ENCODE measurements at regions not wholly inside any gene's neighbourhood (a gene's known extent, or its start where the extent isn't known, plus 50 kb on each side); places are given as distances from the start of the nearest gene placed in this dataset.

DNA sequence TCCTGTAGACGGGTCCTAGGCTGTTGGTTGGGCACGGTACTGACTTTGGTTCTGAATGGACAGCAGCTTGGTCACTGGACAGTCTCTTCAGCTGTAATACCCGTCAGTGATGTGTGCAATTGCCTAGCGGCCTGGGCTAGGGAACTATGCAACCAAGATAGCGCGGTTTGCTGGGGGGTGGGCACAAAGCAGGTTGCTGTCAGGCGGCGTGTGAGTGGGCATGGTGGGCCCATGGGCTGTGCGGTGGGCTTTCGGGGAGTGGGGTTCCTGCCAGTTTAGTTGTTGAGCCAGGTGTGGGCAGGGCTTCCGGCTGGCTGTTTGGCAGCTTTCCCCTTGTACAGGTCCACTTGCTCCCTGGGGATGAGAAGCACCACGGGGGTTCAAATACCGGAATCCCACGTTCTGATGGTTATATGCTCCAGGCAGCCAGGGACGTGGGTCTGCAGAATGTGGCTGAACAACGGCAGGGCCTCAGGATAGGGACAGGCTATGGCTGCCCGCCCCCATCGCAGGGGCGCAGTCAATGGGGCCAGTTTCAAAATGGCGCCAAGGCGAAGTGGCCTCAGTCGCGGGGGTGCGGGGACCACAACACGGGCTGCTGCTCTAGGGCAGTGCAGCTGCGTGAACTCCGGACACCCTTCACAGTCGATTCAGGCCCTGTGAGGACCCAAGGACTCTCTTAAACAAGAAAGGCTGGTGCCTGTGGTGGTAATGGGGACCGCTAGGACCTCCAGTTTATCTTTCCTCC is 407.5 kb upstream of the FIGN start:
- TF ChIP-seq POLR2A (IDR thresholded peaks at IDR 0.05) (no peak), POLR2AphosphoS5 (IDR thresholded peaks at IDR 0.05) (no peak)
- TF ChIP-seq, protein P1, sequence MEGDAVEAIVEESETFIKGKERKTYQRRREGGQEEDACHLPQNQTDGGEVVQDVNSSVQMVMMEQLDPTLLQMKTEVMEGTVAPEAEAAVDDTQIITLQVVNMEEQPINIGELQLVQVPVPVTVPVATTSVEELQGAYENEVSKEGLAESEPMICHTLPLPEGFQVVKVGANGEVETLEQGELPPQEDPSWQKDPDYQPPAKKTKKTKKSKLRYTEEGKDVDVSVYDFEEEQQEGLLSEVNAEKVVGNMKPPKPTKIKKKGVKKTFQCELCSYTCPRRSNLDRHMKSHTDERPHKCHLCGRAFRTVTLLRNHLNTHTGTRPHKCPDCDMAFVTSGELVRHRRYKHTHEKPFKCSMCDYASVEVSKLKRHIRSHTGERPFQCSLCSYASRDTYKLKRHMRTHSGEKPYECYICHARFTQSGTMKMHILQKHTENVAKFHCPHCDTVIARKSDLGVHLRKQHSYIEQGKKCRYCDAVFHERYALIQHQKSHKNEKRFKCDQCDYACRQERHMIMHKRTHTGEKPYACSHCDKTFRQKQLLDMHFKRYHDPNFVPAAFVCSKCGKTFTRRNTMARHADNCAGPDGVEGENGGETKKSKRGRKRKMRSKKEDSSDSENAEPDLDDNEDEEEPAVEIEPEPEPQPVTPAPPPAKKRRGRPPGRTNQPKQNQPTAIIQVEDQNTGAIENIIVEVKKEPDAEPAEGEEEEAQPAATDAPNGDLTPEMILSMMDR (IDR thresholded peaks at IDR 0.05) = no peak
